ENCODE measurements at regions not wholly inside any gene's neighbourhood (a gene's known extent, or its start where the extent isn't known, plus 50 kb on each side); places are given as distances from the start of the nearest gene placed in this dataset.

GRCh38 chr22:48742191-48742555, 1085.5 kb downstream of the BRD1 start:
- DNase-seq = no peak

GRCh38 chr22:48741540-48741939, 1086.1 kb downstream of the BRD1 start:
- DNase-seq = no peak

GRCh38 chr22:48740731-48741405, 1086.8 kb downstream of the BRD1 start:
- no peak for DNase-seq

- DNase-seq = no peak
These were observed 1087.5 kb downstream of the BRD1 start for GRCh38 chr22:48740086-48740730.

GRCh38 chr22:48739348-48740085, 1088.2 kb downstream of the BRD1 start:
- DNase-seq = no peak

GRCh38 chr22:48738204-48738980, 1089.3 kb downstream of the BRD1 start:
- DNase-seq = no peak

GRCh38 chr22:48737461-48738203, 1090.0 kb downstream of the BRD1 start:
- DNase-seq = no peak

GRCh38 chr22:48736593-48737460, 1090.8 kb downstream of the BRD1 start:
- no peak for DNase-seq

- no peak for DNase-seq
These were observed 1092.7 kb downstream of the BRD1 start for GRCh38 chr22:48734961-48735360.

- no peak for DNase-seq
These were observed 1093.3 kb downstream of the BRD1 start for GRCh38 chr22:48734359-48734758.

- no peak for DNase-seq
These were observed 1098.0 kb downstream of the BRD1 start for GRCh38 chr22:48729499-48730171.

GRCh38 chr22:48727454-48728058, 1100.1 kb downstream of the BRD1 start:
- DNase-seq = no peak

- DNase-seq = no peak
These were observed 1102.8 kb downstream of the BRD1 start for GRCh38 chr22:48724899-48725298.

GRCh38 chr22:48722661-48723060, 1105.0 kb downstream of the BRD1 start:
- DNase-seq = no peak

- no peak for DNase-seq
These were observed 1106.3 kb downstream of the BRD1 start for GRCh38 chr22:48721395-48721669.

- no peak for DNase-seq
These were observed 1106.8 kb downstream of the BRD1 start for GRCh38 chr22:48720662-48721394.

- no peak for DNase-seq
These were observed 1107.6 kb downstream of the BRD1 start for GRCh38 chr22:48719978-48720661.

- DNase-seq = no peak
These were observed 1108.7 kb downstream of the BRD1 start for GRCh38 chr22:48718818-48719500.
